Neutrophil (primary cell): ENCODE measurements at regions not wholly inside any gene's neighbourhood (a gene's known extent, or its start where the extent isn't known, plus 50 kb on each side); places are given as distances from the start of the nearest gene placed in this dataset.

ENCODE experiments used
- H3K27ac ChIP-seq: fragments of 200-600 bp; sonication (generic); 2 replicates; pipeline ENCODE4 v1.5.1; 2016; ENCODE audit warnings: mild to moderate bottlenecking, moderate library complexity
- H3K27me3 ChIP-seq: fragments of 200-600 bp; sonication (generic); 2 replicates; pipeline ENCODE4 v1.6.0; 2016; ENCODE audit warnings: mild to moderate bottlenecking
- H3K36me3 ChIP-seq: fragments of 200-600 bp; sonication (generic); 2 replicates; pipeline ENCODE4 v1.5.1; 2017
- H3K4me1 ChIP-seq, 2 experiments: fragments of 200-600 bp in 1 of 2; sonication (generic) in 1 of 2; 1 replicate in 1 of 2; 2 replicates in 1 of 2; pipeline versions ENCODE4 v1.5.1 to v1.6.1; 2013 to 2016; ENCODE audit warnings: low read depth in 1 of 2, low read length in 1 of 2, mild to moderate bottlenecking in 1 of 2, moderate library complexity in 1 of 2; ENCODE audit not compliant: control insufficient read depth in 1 of 2, insufficient read depth in 1 of 2
- H3K4me3 ChIP-seq, 2 experiments: fragments of 200-600 bp in 1 of 2; sonication (generic) in 1 of 2; 1 replicate in 1 of 2; 2 replicates in 1 of 2; pipeline ENCODE4 v1.5.1; 2013 to 2016; ENCODE audit warnings: low read depth in 1 of 2, low read length in 1 of 2, mild to moderate bottlenecking in 1 of 2, moderate library complexity in 1 of 2
- H3K9me3 ChIP-seq: fragments of 200-600 bp; sonication (generic); 2 replicates; pipeline ENCODE4 v1.5.1; 2016
- TF ChIP-seq, protein P1 (sequence below): fragments of 200-600 bp; sonication (generic); IDR thresholded peaks from 2 replicates; pipeline ENCODE4 v1.5.1; 2016; ENCODE audit warnings: antibody characterized with exemption

- Histone ChIP-seq H3K9me3 (no peaks in the 10 kb centered on the region), H3K4me1 (no peaks in the 10 kb centered on the region), H3K27me3 (no peaks in the 10 kb centered on the region), H3K27ac (no peak overlapping the region), H3K36me3 (no peaks in the 10 kb centered on the region), H3K4me3 (no peak overlapping the region)
- TF ChIP-seq, protein P1, sequence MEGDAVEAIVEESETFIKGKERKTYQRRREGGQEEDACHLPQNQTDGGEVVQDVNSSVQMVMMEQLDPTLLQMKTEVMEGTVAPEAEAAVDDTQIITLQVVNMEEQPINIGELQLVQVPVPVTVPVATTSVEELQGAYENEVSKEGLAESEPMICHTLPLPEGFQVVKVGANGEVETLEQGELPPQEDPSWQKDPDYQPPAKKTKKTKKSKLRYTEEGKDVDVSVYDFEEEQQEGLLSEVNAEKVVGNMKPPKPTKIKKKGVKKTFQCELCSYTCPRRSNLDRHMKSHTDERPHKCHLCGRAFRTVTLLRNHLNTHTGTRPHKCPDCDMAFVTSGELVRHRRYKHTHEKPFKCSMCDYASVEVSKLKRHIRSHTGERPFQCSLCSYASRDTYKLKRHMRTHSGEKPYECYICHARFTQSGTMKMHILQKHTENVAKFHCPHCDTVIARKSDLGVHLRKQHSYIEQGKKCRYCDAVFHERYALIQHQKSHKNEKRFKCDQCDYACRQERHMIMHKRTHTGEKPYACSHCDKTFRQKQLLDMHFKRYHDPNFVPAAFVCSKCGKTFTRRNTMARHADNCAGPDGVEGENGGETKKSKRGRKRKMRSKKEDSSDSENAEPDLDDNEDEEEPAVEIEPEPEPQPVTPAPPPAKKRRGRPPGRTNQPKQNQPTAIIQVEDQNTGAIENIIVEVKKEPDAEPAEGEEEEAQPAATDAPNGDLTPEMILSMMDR, result no peak
Measured at GRCh38 chr16:79911660-79912059, 311.1 kb upstream of the MAF start.

DNA sequence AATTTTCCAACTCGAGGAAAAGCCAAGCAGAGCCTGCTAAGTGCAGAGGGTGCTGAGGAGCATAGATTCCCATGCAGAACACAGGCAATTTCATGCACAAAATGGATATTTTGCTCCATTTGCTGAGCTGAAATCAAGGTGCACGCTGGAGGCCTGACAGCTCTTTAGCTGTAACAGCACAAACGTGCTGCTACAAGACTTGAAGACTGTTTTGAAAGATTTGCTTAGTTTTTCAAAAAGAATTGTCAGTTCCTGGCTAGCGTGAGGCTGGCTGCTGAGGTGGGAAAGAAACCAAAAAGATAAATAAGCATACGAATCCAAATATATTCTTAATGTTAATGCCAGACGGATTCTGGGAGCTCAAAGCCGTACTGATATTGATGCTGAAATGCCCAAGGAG is 309.0 kb upstream of the MAF start:
- Histone ChIP-seq H3K27me3 (no peaks in the 10 kb centered on the region), H3K9me3 (no peaks in the 10 kb centered on the region), H3K36me3 (no peaks in the 10 kb centered on the region), H3K4me1 (no peaks in the 10 kb centered on the region), H3K4me3 (no peak overlapping the region), H3K27ac (no peak overlapping the region)
- TF ChIP-seq, protein P1, result no peak

- Histone ChIP-seq H3K9me3 (no peaks in the 10 kb centered on the region), H3K4me3 (no peak overlapping the region), H3K27me3 (no peaks in the 10 kb centered on the region), H3K36me3 (no peaks in the 10 kb centered on the region), H3K27ac (no peak overlapping the region), H3K4me1 (no peaks in the 10 kb centered on the region)
- TF ChIP-seq, protein P1, result no peak
Measured at GRCh38 chr16:79903471-79903870, 302.9 kb upstream of the MAF start.

GRCh38 chr16:79902351-79902750 is 301.8 kb upstream of the MAF start:
- no peak overlapping the region for H3K4me3 ChIP-seq

GRCh38 chr16:79901522-79901921 is 301.0 kb upstream of the MAF start:
- Histone ChIP-seq H3K4me1 (no peaks in the 10 kb centered on the region), H3K27ac (no peak overlapping the region), H3K27me3 (no peaks in the 10 kb centered on the region), H3K4me3 (no peak overlapping the region), H3K9me3 (no peaks in the 10 kb centered on the region), H3K36me3 (no peaks in the 10 kb centered on the region)
- TF ChIP-seq, protein P1, result no peak

More at GRCh38 chr16:79902351-79902750, 301.8 kb upstream of the MAF start:
- TF ChIP-seq, protein P1, result no peak
- Histone ChIP-seq H3K4me1 (no peaks in the 10 kb centered on the region), H3K27me3 (no peaks in the 10 kb centered on the region), H3K36me3 (no peaks in the 10 kb centered on the region), H3K9me3 (no peaks in the 10 kb centered on the region), H3K27ac (no peak overlapping the region)

DNA sequence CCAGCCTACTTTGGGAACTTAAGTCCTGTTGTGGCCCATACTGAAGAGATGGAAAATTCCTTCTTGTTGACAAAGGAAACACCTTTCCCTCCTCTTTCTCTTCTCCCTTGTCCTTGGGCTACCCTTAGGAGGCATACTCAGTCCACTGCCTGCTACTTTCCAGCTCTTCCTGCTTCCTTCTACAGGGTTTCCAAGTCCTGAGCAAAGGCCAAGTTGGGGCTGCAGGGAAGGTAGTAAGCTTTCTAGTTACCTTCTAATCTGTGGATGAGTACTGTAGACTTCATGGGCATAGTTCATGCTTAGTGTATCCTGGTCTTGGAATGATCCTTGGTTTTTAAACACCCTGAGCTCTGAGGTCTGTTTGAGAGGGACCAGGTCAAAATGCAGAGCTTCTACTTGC is 299.2 kb upstream of the MAF start:
- no peaks in the 10 kb centered on the region for H3K36me3 ChIP-seq
- TF ChIP-seq, protein P1, result no peak
- no peaks in the 10 kb centered on the region for H3K4me1 ChIP-seq
- H3K27ac ChIP-seq, result no peak overlapping the region
- H3K4me3 ChIP-seq, result no peak overlapping the region
- H3K9me3 ChIP-seq, result no peaks in the 10 kb centered on the region
- no peaks in the 10 kb centered on the region for H3K27me3 ChIP-seq
